HG03097 (cell line): ENCODE measurements at regions not wholly inside any gene's neighbourhood (a gene's known extent, or its start where the extent isn't known, plus 50 kb on each side); places are given as distances from the start of the nearest gene placed in this dataset.
"Not testable (repeated sequence)": the region's sequence is repeated elsewhere in the genome, so short reads cannot be mapped to it uniquely, and the experiment has no call there.

Experiments used
- ATAC-seq: cut with Tn5 transposase; IDR thresholded peaks from one replicate; pipeline ENCODE4 v1.9.1; 2021; ENCODE audit not compliant: unreplicated experiment, low FRiP score

DNA sequence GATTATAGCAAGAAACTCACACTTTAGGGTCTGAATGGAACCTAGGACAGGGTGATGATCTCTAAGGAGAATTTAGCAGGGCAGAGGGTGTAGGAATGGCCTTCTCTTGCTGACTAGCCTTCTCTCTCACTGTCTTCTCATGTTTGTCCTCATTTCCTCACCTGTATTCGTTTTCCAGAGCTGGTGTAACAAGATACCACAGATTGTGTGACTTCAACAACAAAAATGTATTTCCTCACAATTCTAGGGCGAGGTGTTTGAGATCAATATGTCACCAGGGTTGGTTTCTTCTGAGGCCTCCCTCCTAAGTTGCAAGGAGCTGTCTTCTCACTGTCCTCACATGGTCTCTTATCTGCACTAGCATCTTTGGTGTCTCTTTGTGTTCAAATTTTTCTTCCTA, 177.9 kb upstream of the C1orf87 start:
- ATAC-seq, result no peak

GRCh38 chr1:60247467-60247866, 173.9 kb upstream of the C1orf87 start:
- not testable (repeated sequence) for ATAC-seq

DNA sequence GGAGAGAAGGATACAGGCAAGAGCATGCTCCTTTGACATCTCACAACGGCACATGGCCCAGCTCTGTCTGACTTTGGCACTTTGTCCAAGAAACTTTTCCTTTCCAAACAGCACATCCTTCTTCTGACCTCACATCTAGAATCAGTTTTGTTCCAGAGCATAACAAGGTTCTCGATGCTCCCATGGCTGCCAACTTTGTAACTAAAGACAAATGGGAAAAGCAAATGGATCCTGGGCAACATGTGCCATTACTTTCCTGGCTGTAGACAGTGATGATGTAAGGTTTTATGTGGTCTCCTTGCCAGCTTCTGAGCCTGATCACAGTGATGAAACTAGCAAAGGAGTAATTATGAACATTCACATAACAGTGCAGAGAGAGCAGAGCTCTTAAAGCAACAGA, 171.8 kb upstream of the C1orf87 start:
- no peak for ATAC-seq

DNA sequence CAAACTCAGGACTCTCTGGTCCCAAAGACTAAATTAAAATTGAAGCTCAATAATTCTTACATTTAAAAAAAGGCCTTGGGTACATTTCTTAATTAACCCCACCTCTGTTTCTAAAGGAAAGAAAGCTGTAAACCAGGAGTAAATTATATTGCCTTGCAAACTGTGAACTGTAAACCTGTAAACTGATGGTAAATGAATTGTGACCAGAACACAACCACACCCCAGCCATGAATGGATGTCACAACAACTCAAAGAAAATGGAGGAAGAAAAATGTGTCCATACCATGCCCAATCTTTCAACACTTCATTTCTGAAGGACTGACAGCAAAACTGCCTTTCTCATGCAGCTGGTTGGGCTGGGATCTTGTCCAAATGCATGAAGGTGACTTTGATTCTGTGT, 171.3 kb upstream of the C1orf87 start:
- no peak for ATAC-seq

DNA sequence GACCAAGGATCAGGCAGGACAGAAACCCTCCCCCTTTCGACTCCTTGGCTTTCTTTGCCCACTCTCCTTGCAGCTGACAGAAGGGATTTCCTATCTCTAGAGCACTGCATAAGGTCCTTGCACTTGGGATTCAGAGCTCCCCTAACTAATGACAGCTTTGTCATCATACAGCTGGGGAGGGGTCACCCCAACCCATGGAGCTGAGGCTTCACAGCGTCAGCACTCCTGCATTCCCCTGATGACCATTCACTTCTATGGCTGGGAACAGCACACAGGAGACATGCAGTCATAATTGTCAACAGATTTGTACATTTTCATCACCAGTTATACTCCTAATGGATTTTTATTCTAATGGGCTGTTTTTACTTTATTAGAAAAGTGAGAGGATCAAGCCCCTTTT, 161.7 kb upstream of the C1orf87 start:
- no peak for ATAC-seq

DNA sequence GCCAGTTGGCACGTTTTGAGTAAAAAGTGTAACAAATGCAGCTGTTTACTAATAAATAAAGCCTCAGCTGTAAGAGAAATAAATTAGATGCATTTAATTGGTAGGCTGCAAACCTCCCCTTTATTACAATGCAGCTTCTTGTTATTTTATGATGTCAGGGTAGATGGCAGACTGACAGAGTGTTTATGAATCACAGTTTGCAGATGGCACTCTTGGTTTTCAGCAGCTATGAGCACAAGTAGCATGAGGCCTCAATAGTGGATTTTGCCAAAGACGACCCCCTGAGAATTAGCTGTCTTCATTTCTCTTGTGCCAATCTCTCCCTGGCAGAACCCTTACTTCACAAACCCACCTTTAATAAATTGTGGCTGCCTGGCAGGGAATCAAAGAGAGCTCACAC, 161.2 kb upstream of the C1orf87 start:
- no peak for ATAC-seq

- no peak for ATAC-seq
These were observed 156.3 kb upstream of the C1orf87 start for GRCh38 chr1:60229821-60230220.

DNA sequence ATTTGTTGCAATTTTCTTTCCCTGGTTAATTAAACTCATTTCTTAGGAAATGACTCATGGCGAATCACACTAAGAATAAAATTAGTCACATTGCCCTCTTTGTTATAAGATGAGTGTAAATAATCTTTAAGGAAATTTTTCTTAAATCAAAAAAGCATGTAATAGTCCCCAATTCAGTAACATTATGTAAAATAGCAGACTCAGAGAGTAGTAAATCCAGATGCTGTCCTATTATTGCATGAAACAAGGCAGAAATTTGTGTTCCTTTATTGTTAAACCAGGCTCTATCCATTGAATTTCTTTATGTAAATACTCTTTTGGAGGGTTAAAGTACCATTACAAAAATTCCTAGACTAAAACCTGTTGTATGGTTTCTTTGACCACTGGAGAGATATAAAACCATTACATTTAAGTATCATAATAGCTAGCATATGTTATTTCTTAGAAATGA, 154.5 kb upstream of the C1orf87 start:
- ATAC-seq, result no peak

- no peak for ATAC-seq
These were observed 154.0 kb upstream of the C1orf87 start for GRCh38 chr1:60227601-60228000.

GRCh38 chr1:60225486-60225885, 151.9 kb upstream of the C1orf87 start:
- ATAC-seq, result no peak

DNA sequence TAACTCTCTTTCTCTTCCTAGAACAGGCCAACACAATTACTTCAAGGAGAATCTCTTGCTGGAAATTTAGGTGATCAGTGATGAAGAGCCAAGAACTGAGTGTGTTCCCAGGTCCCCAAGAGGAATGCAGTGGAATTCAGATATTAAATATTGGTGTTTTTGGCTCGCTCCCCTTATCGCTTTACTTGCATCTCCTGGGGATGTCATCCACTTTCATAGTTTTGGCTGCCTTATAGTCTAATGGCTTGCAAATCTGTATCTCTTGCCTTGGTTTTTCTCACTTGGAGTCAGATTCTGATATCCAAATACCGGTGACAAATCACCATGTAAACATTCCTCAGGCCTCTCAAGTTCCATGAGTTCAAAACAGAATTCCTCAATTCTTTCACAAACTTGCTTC, 151.0 kb upstream of the C1orf87 start:
- ATAC-seq, result no peak

DNA sequence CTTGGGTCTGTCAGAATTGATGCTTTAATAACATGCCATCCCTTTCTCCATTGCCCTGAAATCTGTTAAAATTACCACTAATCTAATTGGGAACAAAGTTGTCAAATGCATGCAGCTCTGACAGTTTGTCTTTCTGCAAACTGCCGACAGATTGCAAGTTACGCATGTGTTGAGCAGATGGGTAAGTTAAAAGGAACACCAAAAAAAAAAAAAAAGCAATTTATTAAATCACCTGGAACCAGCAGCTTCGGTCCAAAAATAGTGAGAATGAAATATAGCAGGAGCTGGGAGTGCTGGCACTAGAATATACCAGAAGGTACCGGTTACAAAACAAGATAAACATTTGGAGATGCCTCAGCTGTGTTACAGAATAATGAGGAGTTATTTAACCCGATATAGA, 149.6 kb upstream of the C1orf87 start:
- ATAC-seq, result no peak

DNA sequence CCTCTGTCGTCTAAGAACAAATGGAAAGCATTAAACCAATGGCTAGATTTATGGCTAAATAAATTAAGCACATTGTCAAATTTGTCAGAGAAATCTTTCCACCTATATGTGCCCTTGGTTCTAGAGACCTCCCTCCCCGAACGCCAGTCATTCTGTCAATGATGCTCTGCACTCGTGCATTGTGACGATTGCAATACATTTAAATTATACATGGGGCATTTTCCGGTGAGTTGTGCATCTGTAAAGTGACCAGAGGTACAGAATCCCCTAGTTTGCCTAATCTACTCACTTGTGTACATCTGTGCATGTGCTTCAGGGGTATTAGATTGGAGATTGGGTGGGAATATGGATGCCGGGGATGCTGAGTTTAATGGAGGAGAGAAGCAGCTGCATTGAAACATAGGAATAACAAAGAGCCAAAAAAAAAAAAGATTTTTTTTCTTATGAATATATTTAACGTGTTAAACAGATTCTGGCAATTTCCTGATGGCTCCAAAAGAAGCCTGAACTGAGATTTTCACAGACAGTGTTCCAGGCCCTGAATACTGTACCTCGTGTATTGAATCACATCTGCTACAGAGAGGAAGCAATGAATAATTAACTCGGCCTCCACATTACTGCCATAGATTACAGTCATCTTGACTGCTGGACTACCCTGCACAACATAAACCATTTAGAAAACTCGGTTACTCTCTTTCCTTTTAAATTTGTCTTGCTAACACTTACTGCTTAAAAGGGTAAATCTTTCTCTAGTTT, 149.0 kb upstream of the C1orf87 start:
- ATAC-seq, result no peak

DNA sequence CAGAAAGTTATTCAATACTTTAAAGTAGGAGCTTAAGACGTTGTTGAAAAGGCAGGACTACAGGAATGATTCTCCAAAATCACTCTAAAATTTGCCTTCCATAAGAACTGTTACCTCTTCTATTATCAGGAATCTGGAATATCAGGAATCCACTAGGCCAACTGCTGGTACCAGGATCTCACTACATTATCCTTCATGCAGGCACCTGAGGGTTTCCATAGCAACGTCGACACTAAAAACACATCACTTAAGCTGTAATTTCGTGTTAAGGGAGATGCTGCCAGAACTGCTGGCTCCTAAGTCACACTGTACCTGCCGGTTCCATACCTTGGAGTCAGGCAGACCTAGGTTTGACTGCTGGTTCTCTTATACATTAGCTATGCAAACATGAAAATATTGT, 139.7 kb upstream of the C1orf87 start:
- ATAC-seq, result no peak

DNA sequence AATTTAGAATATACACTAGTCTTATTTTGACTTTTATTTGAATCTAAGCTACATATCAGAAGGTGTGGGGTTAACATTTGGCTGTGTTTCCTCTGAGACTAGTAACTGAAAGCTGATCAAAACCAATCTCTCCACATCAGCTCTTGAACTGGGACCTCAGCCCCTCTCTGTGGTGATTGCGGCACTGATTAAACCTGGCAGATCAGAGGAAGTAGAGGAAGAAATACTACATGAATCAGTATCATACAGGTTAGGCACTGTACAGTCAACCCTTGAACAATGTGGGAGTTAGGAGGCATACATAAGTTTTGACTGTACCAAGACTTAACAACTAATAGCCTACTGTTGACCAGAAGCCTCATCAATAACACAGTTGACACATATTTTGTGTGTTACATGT, 122.5 kb upstream of the C1orf87 start:
- no peak for ATAC-seq

DNA sequence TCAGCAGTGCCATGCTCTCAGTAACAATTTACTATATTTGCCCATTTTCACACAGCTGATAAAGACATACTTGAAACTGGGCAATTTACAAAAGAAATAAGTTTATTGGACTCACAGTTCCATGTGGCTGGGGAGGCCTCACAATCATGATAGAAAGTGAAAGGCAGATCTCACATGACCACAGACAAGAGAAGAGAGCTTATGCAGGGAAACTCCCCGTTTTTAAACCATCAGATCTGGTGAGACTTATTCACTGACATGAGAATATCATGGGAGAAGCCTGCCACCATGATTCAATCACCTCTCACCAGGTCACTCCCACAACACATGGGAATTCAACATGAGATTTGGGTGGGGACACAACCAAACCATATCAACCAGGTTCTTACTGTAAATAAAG, 112.1 kb upstream of the C1orf87 start:
- ATAC-seq, result no peak

- no peak for ATAC-seq
These were observed 111.0 kb upstream of the C1orf87 start for GRCh38 chr1:60184521-60184920.

GRCh38 chr1:60173729-60174505, 100.3 kb upstream of the C1orf87 start:
- ATAC-seq, result no peak

GRCh38 chr1:60173006-60173405, 99.4 kb upstream of the C1orf87 start:
- ATAC-seq, result no peak

GRCh38 chr1:60171801-60172200, 98.2 kb upstream of the C1orf87 start:
- no peak for ATAC-seq

DNA sequence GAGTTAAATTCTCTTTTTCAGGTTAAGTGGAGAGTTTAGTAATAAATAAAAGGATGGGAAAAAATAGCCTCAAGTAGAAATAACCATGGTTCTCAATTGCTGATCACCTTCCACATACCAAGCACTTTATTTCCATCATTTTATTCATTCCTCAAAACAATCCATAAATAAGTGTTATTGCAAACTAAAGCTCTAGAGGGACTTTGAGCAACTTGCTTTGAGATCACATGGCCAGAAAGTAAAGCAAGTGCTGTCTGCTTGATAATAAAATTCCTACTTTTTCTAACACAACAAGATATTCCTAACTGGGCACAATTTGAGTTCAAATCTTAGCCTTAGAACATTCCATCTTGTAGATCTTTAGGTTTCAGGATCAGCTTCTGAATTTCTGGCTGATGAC, 97.1 kb upstream of the C1orf87 start:
- no peak for ATAC-seq

DNA sequence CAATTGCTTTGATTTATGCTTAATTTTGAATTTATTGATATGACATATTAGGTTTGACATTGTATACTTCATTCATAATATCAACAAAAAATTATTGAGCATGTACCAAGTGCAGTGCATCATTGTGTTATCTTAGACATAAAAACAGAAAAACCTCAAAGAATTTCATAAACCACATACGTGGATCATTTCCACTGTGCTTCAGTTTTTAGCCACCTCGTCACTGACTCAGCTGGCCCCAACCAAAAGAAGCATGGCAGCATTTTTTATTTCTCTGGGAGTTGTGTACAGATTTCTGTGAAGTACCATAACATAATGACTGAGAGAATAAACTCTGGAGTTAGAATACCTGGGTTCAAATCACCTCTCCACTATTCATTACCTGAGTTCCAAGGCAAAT, 95.6 kb upstream of the C1orf87 start:
- no peak for ATAC-seq
